ENCODE measurements at regions not wholly inside any gene's neighbourhood (a gene's known extent, or its start where the extent isn't known, plus 50 kb on each side); places are given as distances from the start of the nearest gene placed in this dataset.

- TF ChIP-seq POLR2A (IDR thresholded peaks at IDR 0.05) (no peak), CTCF (IDR thresholded peaks at IDR 0.05 in 4 of 5, conservative IDR thresholded peaks at IDR 0.05 in 1 of 5) (no peak)
These were observed 423.2 kb downstream of the RERGL start for GRCh38 chr12:17666641-17667324.
